Gastroesophageal sphincter (tissue), 3 donors: ENCODE measurements at regions not wholly inside any gene's neighbourhood (a gene's known extent, or its start where the extent isn't known, plus 50 kb on each side); places are given as distances from the start of the nearest gene placed in this dataset.
"Not testable (repeated sequence)": the region's sequence is repeated elsewhere in the genome, so short reads cannot be mapped to it uniquely, and the experiment has no call there.

Experiments
- EP300 ChIP-seq: sonication (generic); formaldehyde crosslinking; IDR thresholded peaks from one replicate; pipeline ENCODE4 v1.6.1; 2017; ENCODE audit warnings: antibody characterized with exemption, mild to moderate bottlenecking
- POLR2A ChIP-seq, 2 donors: fragments of 450-650 bp; IDR thresholded peaks; one replicate each; pipeline ENCODE4 v1.6.1; 2017; ENCODE audit warnings: antibody characterized with exemption in 2 of 2, mild to moderate bottlenecking in 2 of 2, moderate library complexity in 1 of 2
- POLR2AphosphoS5 ChIP-seq: sonication (generic); formaldehyde crosslinking; IDR thresholded peaks from one replicate; pipeline ENCODE4 v1.6.1; 2017; ENCODE audit warnings: antibody characterized with exemption
- TF ChIP-seq, protein P1 (sequence below), 4 experiments: fragments of 200-600 bp in 2 of 4; fragments of 450-650 bp in 2 of 4; sonication (generic) in 1 of 4; IDR thresholded peaks; one replicate each; pipeline ENCODE4 v1.5.1; 2017 to 2019; ENCODE audit warnings: antibody characterized with exemption in 4 of 4, mild to moderate bottlenecking in 2 of 4, moderate library complexity in 2 of 4

DNA sequence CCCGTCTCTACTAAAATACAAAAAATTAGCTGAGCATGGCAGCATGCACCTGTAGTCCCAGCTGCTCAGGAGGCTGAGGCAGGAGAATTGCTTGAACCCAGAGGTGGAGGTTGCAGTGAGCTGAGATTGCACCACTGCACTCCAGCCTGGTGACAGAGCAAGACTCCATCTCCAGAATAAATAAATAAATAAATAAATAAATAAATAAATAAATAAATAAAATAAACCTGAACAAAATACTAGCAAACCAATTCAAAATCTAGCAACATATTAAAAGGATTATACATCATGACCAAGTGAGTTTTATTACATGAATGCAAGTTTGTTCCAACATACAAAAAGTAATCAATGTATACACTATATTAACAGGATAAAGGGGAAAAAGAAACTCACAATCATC, 677.4 kb downstream of the TNS3 start:
- not testable (repeated sequence) for TF ChIP-seq POLR2A (IDR thresholded peaks at IDR 0.05); POLR2AphosphoS5; EP300
- TF ChIP-seq, protein P1, sequence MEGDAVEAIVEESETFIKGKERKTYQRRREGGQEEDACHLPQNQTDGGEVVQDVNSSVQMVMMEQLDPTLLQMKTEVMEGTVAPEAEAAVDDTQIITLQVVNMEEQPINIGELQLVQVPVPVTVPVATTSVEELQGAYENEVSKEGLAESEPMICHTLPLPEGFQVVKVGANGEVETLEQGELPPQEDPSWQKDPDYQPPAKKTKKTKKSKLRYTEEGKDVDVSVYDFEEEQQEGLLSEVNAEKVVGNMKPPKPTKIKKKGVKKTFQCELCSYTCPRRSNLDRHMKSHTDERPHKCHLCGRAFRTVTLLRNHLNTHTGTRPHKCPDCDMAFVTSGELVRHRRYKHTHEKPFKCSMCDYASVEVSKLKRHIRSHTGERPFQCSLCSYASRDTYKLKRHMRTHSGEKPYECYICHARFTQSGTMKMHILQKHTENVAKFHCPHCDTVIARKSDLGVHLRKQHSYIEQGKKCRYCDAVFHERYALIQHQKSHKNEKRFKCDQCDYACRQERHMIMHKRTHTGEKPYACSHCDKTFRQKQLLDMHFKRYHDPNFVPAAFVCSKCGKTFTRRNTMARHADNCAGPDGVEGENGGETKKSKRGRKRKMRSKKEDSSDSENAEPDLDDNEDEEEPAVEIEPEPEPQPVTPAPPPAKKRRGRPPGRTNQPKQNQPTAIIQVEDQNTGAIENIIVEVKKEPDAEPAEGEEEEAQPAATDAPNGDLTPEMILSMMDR (IDR thresholded peaks at IDR 0.05) = not testable (repeated sequence)
